Osteoblast (primary cell): ENCODE measurements at regions not wholly inside any gene's neighbourhood (a gene's known extent, or its start where the extent isn't known, plus 50 kb on each side); places are given as distances from the start of the nearest gene placed in this dataset.

Experiments
- DNase-seq: peaks from one replicate; pipeline ENCODE4 v3.0.0; 2011; ENCODE audit warnings: low spot score, mixed read lengths; ENCODE audit not compliant: insufficient read length; ENCODE audit errors: missing footprints
- H2AFZ ChIP-seq: 2 replicates; pipeline ENCODE4 v1.6.0; 2011; ENCODE audit warnings: mild to moderate bottlenecking, low read length
- H3K27ac ChIP-seq: 2 replicates; pipeline ENCODE4 v1.5.1; 2011; ENCODE audit warnings: mild to moderate bottlenecking, low read depth, low read length, moderate library complexity
- H3K27me3 ChIP-seq: 2 replicates; pipeline ENCODE4 v1.6.0; 2012; ENCODE audit warnings: mild to moderate bottlenecking, control low read depth, inconsistent platforms, low read length, moderate library complexity; ENCODE audit not compliant: insufficient read depth
- H3K36me3 ChIP-seq: 2 replicates; pipeline ENCODE4 v1.5.1; 2011; ENCODE audit warnings: mild to moderate bottlenecking, low read length, control low read depth, moderate library complexity; ENCODE audit not compliant: insufficient read depth
- H3K4me1 ChIP-seq: 2 replicates; pipeline ENCODE4 v1.5.1; 2011; ENCODE audit warnings: mild to moderate bottlenecking, low read length, control low read depth, moderate library complexity; ENCODE audit not compliant: insufficient read depth
- H3K4me2 ChIP-seq: 2 replicates; pipeline ENCODE4 v1.6.0; 2011; ENCODE audit warnings: mild to moderate bottlenecking, low read length; ENCODE audit not compliant: insufficient read depth
- H3K4me3 ChIP-seq: fragments of 200-600 bp; sonication (generic); 3 replicates; pipeline ENCODE4 v1.5.1; 2012; ENCODE audit warnings: mild to moderate bottlenecking, low read length, inconsistent platforms; ENCODE audit not compliant: insufficient read depth
- H3K79me2 ChIP-seq: 2 replicates; pipeline ENCODE4 v1.6.0; 2012; ENCODE audit warnings: mild to moderate bottlenecking, low read length, control low read depth, inconsistent platforms; ENCODE audit not compliant: insufficient read depth
- H3K9me3 ChIP-seq: 2 replicates; pipeline ENCODE4 v1.5.1; 2011; ENCODE audit warnings: low read depth, low read length, control low read depth
- H4K20me1 ChIP-seq: 2 replicates; pipeline ENCODE4 v1.6.0; 2012; ENCODE audit warnings: mild to moderate bottlenecking, low read length, control low read depth; ENCODE audit not compliant: insufficient read depth
- TF ChIP-seq, protein P1 (sequence below): IDR thresholded peaks from 2 replicates; pipeline ENCODE4 v1.5.1; 2011; ENCODE audit warnings: mild to moderate bottlenecking, low read depth, low read length, moderate library complexity; ENCODE audit errors: extremely low read depth

DNA sequence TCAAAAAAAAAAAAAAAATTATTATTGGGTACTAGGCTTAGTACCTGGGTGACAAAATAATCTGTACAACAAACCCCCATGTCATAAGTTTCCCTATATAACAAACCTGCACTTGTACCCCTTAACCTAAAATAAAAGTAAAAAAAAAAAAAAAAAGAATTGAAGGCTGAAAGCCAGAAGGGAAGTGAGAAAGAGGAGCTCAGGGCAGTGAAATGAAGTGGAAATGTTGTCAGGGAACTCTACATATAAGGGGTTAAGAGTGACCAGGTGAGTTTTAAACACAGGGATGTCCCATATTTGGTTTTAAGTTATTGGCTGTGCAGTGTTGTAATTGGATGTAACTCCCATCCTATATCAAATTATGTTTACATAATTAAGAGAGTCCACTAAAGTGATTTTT lies 85.7 kb upstream of the ABCD3 start:
- no peak overlapping the region for H3K4me2 ChIP-seq

GRCh38 chr1:94329986-94330385 lies 88.2 kb upstream of the ABCD3 start:
- Histone ChIP-seq H3K4me1 (peaks cover 60% of the 10 kb centered on the region), H4K20me1 (no peaks in the 10 kb centered on the region), H3K4me3 (no peak overlapping the region), H3K4me2 (peak overlapping the region; percentile 57), H3K27ac (peak overlapping the region; percentile 94), H3K79me2 (no peaks in the 10 kb centered on the region), H2AFZ (peak overlapping the region; percentile 60), H3K9me3 (no peaks in the 10 kb centered on the region), H3K36me3 (no peaks in the 10 kb centered on the region), H3K27me3 (no peaks in the 10 kb centered on the region)
- DNase-seq, result no peak
- TF ChIP-seq, protein P1, sequence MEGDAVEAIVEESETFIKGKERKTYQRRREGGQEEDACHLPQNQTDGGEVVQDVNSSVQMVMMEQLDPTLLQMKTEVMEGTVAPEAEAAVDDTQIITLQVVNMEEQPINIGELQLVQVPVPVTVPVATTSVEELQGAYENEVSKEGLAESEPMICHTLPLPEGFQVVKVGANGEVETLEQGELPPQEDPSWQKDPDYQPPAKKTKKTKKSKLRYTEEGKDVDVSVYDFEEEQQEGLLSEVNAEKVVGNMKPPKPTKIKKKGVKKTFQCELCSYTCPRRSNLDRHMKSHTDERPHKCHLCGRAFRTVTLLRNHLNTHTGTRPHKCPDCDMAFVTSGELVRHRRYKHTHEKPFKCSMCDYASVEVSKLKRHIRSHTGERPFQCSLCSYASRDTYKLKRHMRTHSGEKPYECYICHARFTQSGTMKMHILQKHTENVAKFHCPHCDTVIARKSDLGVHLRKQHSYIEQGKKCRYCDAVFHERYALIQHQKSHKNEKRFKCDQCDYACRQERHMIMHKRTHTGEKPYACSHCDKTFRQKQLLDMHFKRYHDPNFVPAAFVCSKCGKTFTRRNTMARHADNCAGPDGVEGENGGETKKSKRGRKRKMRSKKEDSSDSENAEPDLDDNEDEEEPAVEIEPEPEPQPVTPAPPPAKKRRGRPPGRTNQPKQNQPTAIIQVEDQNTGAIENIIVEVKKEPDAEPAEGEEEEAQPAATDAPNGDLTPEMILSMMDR, result peak; percentile 72

More for the DNA sequence above, 85.7 kb upstream of the ABCD3 start:
- Histone ChIP-seq H3K4me3 (no peak overlapping the region), H3K27me3 (no peaks in the 10 kb centered on the region), H4K20me1 (no peaks in the 10 kb centered on the region), H3K36me3 (no peaks in the 10 kb centered on the region), H3K9me3 (no peaks in the 10 kb centered on the region), H3K27ac (no peak overlapping the region), H3K4me1 (peaks cover 42% of the 10 kb centered on the region), H3K79me2 (no peaks in the 10 kb centered on the region), H2AFZ (no peak overlapping the region)
- TF ChIP-seq, protein P1, result no peak
- DNase-seq, result no peak

DNA sequence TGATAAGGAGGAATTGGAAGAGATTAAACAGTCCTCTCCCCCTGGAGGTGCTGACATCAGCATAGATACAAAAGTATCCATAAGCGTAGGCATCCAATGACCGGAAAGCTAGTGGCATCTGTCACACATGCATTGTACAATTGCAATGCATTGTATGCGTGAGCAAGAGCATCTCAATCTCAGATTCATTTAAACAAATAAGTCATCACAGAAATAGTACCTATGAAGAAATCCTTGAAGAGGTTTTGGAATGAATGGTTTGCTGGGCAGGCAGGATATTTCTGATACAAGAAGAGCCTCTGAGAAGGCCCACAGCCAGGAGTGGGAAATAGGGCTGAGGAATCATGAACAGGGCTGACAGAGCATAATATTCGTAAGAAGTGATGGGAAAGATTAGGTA lies 88.9 kb upstream of the ABCD3 start:
- no peak overlapping the region for H3K4me2 ChIP-seq
- H3K27me3 ChIP-seq, result no peaks in the 10 kb centered on the region
- H2AFZ ChIP-seq, result no peak overlapping the region
- TF ChIP-seq, protein P1, result no peak
- H3K4me3 ChIP-seq, result no peak overlapping the region
- peak overlapping the region; percentile 94 for H3K27ac ChIP-seq
- H3K36me3 ChIP-seq, result no peaks in the 10 kb centered on the region
- H3K79me2 ChIP-seq, result no peaks in the 10 kb centered on the region
- peaks cover 61% of the 10 kb centered on the region for H3K4me1 ChIP-seq
- H3K9me3 ChIP-seq, result no peaks in the 10 kb centered on the region
- H4K20me1 ChIP-seq, result no peaks in the 10 kb centered on the region
- DNase-seq, result no peak

GRCh38 chr1:94327001-94327690 lies 89.8 kb upstream of the ARHGAP29 start:
- TF ChIP-seq, protein P1, result no peak
- no peak for DNase-seq
- Histone ChIP-seq H2AFZ (peak overlapping the region; percentile 37), H3K36me3 (no peaks in the 10 kb centered on the region), H3K4me1 (peaks cover 66% of the 10 kb centered on the region), H3K4me2 (peak overlapping the region; percentile 73), H3K79me2 (no peaks in the 10 kb centered on the region), H3K4me3 (peak overlapping the region; percentile 43), H4K20me1 (no peaks in the 10 kb centered on the region), H3K27ac (peak overlapping the region; percentile 94), H3K27me3 (no peaks in the 10 kb centered on the region), H3K9me3 (no peaks in the 10 kb centered on the region)
